ENCODE measurements at regions not wholly inside any gene's neighbourhood (a gene's known extent, or its start where the extent isn't known, plus 50 kb on each side); places are given as distances from the start of the nearest gene placed in this dataset.
A peak's percentile ranks its signal among the peaks of the same experiment; 100 is the strongest.

DNA sequence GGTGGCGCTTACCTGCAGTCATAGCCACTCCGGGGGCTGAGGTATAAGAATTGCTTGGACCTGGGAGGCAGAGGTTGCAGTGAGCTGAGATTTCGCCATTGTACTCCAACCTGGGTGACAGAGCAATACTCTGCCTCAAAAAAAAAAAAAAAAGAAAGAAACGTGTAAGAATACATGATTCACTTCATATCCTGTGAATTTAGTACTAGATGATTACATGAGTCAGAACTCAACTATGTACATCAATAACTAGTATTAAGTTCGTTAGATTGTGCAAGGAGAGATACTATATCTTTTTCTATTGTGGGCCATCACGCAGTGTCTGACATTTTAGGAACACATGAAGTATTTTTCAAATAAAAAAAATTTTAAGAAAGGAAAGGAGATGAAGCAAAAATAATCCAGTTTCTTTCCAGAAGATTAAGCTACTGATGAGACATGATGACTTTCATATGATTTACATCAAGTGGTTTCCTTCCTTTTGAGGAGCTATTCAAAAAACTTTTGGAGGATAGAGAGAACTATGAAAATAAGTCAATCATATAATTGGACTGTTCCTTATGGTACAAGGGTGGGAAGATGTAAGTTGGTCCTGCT lies 64.7 kb upstream of the EXOC1L start:
- Histone ChIP-seq H3K9ac (ENCODE audit: low read length) (no peak overlapping the region), H3K9me3 (ENCODE audit: control insufficient read depth, low read length) (no peaks in the 10 kb centered on the region), H3K27me3 (replicated peaks; ENCODE audit: control insufficient read depth, insufficient read depth, low read length) (peaks cover 3% of the 10 kb centered on the region), H3K4me3 (ENCODE audit: low read length) (no peak overlapping the region), H3K36me3 (ENCODE audit: control insufficient read depth, insufficient read depth, low read length, severe bottlenecking) (no peaks in the 10 kb centered on the region), H3K4me1 (ENCODE audit: control insufficient read depth, insufficient read depth, low read length) (peaks cover 11% of the 10 kb centered on the region)
- peak; percentile 12 for DNase-seq (ENCODE audit: low read depth)

GRCh38 chr4:55756208-55756607 lies 63.4 kb upstream of the EXOC1L start:
- DNase-seq (ENCODE audit: low read depth): no peak
- no peaks in the 10 kb centered on the region for H3K36me3 ChIP-seq (ENCODE audit: control insufficient read depth, insufficient read depth, low read length, severe bottlenecking)
- H3K9me3 ChIP-seq (ENCODE audit: control insufficient read depth, low read length): no peaks in the 10 kb centered on the region
- H3K4me3 ChIP-seq (ENCODE audit: low read length): no peak overlapping the region
- H3K27me3 ChIP-seq (replicated peaks; ENCODE audit: control insufficient read depth, insufficient read depth, low read length): peaks cover 3% of the 10 kb centered on the region
- no peak overlapping the region for H3K9ac ChIP-seq (ENCODE audit: low read length)
- H3K4me1 ChIP-seq (ENCODE audit: control insufficient read depth, insufficient read depth, low read length): peaks cover 11% of the 10 kb centered on the region

- H3K9me3 ChIP-seq (ENCODE audit: control insufficient read depth, low read length): no peaks in the 10 kb centered on the region
- H3K4me1 ChIP-seq (ENCODE audit: control insufficient read depth, insufficient read depth, low read length): peaks cover 11% of the 10 kb centered on the region
- H3K4me3 ChIP-seq (ENCODE audit: low read length): no peak overlapping the region
- no peaks in the 10 kb centered on the region for H3K27me3 ChIP-seq (replicated peaks; ENCODE audit: control insufficient read depth, insufficient read depth, low read length)
- no peaks in the 10 kb centered on the region for H3K36me3 ChIP-seq (ENCODE audit: control insufficient read depth, insufficient read depth, low read length, severe bottlenecking)
- no peak overlapping the region for H3K9ac ChIP-seq (ENCODE audit: low read length)
- no peak for DNase-seq (ENCODE audit: low read depth)
Measured at GRCh38 chr4:55757356-55757952, 62.1 kb upstream of the EXOC1L start.

GRCh38 chr4:55758066-55758465 lies 61.5 kb upstream of the EXOC1L start:
- Histone ChIP-seq H3K4me1 (ENCODE audit: control insufficient read depth, insufficient read depth, low read length) (peaks cover 11% of the 10 kb centered on the region), H3K4me3 (ENCODE audit: low read length) (peak overlapping the region; percentile 14), H3K27me3 (replicated peaks; ENCODE audit: control insufficient read depth, insufficient read depth, low read length) (no peaks in the 10 kb centered on the region), H3K36me3 (ENCODE audit: control insufficient read depth, insufficient read depth, low read length, severe bottlenecking) (no peaks in the 10 kb centered on the region), H3K9me3 (ENCODE audit: control insufficient read depth, low read length) (no peaks in the 10 kb centered on the region), H3K9ac (ENCODE audit: low read length) (no peak overlapping the region)
- no peak for DNase-seq (ENCODE audit: low read depth)

DNA sequence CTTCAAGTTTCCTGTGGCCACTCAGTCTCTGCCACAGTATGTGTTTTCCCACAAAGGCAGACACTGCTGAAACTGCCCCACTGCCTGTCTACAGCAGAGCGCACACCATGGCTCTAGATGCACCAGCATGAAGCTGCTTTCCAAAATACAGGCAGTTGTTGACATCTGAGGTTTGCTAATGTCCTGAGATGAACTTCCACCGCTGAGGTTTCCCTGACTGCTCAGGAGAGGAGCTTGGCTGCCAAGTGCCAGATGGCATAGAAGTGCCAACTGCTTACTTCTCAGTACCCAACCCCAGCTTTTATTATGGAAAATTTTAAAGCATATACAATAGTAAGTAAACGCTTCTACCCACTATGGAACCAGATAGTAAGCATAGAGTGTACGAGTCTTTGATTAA lies 61.0 kb upstream of the EXOC1L start:
- Histone ChIP-seq H3K4me1 (ENCODE audit: control insufficient read depth, insufficient read depth, low read length) (peaks cover 11% of the 10 kb centered on the region), H3K9me3 (ENCODE audit: control insufficient read depth, low read length) (no peaks in the 10 kb centered on the region), H3K36me3 (ENCODE audit: control insufficient read depth, insufficient read depth, low read length, severe bottlenecking) (no peaks in the 10 kb centered on the region), H3K4me3 (ENCODE audit: low read length) (no peak overlapping the region), H3K9ac (ENCODE audit: low read length) (no peak overlapping the region), H3K27me3 (replicated peaks; ENCODE audit: control insufficient read depth, insufficient read depth, low read length) (no peaks in the 10 kb centered on the region)
- no peak for DNase-seq (ENCODE audit: low read depth)

DNA sequence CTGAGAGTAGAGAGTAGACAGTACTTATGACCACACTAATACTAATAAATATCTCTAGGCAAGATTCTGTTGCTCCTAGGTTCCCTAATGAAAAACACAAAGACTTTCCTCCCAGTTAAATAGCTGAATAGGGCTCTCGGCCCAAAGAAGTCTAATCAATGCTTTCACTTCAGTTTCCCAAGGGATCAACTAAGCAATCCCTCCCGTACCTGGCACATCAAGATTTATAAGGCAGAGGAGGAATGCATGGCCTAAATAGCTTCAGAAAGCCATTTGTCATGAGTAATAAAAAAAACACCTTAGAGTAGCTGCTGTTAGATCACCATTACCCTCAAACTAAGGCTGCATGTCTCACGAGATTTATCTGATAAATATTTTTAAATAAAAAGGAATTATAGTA lies 56.8 kb upstream of the EXOC1L start:
- no peak for DNase-seq (ENCODE audit: low read depth)
- H3K4me3 ChIP-seq (ENCODE audit: low read length): no peak overlapping the region

DNA sequence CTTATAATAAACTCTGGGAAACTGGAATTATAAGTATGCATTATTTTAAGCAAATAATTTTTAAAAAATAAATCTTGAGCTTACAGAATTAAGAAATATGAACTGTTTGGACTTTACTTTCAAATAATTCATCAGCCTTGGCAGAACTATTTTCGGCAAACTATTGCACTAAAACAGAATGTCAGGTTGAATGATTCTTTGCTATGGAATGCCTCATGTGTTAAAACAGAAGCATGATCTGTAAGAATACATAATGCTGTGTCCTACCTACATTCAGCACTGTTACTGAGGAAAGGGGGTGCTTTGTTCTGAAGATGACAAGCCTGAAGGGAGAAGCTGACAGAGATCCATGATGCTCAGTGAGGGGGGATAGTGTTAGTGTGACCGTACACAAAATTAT lies 55.6 kb upstream of the EXOC1L start:
- Histone ChIP-seq H3K27me3 (replicated peaks; ENCODE audit: control insufficient read depth, insufficient read depth, low read length) (no peaks in the 10 kb centered on the region), H3K4me3 (ENCODE audit: low read length) (no peak overlapping the region), H3K9ac (ENCODE audit: low read length) (no peak overlapping the region), H3K9me3 (ENCODE audit: control insufficient read depth, low read length) (no peaks in the 10 kb centered on the region), H3K4me1 (ENCODE audit: control insufficient read depth, insufficient read depth, low read length) (peaks cover 13% of the 10 kb centered on the region), H3K36me3 (ENCODE audit: control insufficient read depth, insufficient read depth, low read length, severe bottlenecking) (no peaks in the 10 kb centered on the region)
- DNase-seq (ENCODE audit: low read depth): no peak

More for the DNA sequence above, 56.8 kb upstream of the EXOC1L start:
- Histone ChIP-seq H3K27me3 (replicated peaks; ENCODE audit: control insufficient read depth, insufficient read depth, low read length) (no peaks in the 10 kb centered on the region), H3K4me1 (ENCODE audit: control insufficient read depth, insufficient read depth, low read length) (peaks cover 11% of the 10 kb centered on the region), H3K9ac (ENCODE audit: low read length) (no peak overlapping the region), H3K9me3 (ENCODE audit: control insufficient read depth, low read length) (no peaks in the 10 kb centered on the region), H3K36me3 (ENCODE audit: control insufficient read depth, insufficient read depth, low read length, severe bottlenecking) (no peaks in the 10 kb centered on the region)

DNA sequence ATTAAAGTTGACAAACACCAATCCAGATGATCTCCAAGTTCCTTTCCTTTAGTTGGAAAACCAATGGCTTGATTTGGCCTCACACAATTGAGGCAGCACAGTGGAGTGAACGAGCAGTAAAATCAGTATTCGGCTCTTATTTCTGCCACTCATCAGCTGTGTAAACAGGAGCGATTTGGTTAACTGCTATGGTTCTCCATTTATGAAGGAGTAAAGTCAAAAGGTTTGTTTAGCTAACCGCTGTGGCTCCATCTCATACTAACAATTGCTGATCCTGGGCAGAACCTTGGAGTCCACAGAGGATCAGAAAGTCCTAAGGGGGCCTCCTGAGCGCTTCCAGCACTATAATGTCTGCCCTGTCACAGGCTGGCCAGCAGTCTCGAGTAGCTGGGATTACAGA lies 54.5 kb upstream of the EXOC1L start:
- no peak for DNase-seq (ENCODE audit: low read depth)
- Histone ChIP-seq H3K36me3 (ENCODE audit: control insufficient read depth, insufficient read depth, low read length, severe bottlenecking) (no peaks in the 10 kb centered on the region), H3K4me1 (ENCODE audit: control insufficient read depth, insufficient read depth, low read length) (peaks cover 15% of the 10 kb centered on the region)

DNA sequence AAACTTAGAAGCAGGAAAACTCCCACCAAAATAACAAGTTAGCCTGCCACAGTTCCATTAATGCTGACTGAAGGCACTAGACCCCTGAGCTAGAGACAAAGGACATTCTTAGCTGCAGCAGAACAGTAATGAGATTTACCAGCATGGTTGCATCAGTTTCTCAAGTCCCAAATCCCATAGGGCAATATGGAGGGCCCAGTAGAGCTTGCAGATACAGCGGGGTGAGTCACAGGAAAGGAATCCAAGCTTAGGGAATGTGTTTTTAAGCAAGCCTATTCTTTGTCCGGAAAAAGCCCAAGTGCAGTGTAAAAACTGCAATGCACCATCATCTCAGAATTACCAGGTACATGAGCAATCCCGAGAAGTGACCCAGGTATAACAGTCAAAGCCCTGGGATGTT lies 51.3 kb upstream of the EXOC1L start:
- peak; percentile 78 for DNase-seq (ENCODE audit: low read depth)
- H3K9ac ChIP-seq (ENCODE audit: low read length): peak overlapping the region; percentile 19
- H3K27me3 ChIP-seq (replicated peaks; ENCODE audit: control insufficient read depth, insufficient read depth, low read length): no peaks in the 10 kb centered on the region

More for the DNA sequence above, 54.5 kb upstream of the EXOC1L start:
- H3K27me3 ChIP-seq (replicated peaks; ENCODE audit: control insufficient read depth, insufficient read depth, low read length): no peaks in the 10 kb centered on the region
- no peaks in the 10 kb centered on the region for H3K9me3 ChIP-seq (ENCODE audit: control insufficient read depth, low read length)
- H3K4me3 ChIP-seq (ENCODE audit: low read length): no peak overlapping the region
- no peak overlapping the region for H3K9ac ChIP-seq (ENCODE audit: low read length)

More for the DNA sequence above, 51.3 kb upstream of the EXOC1L start:
- peaks cover 15% of the 10 kb centered on the region for H3K4me1 ChIP-seq (ENCODE audit: control insufficient read depth, insufficient read depth, low read length)
- H3K4me3 ChIP-seq (ENCODE audit: low read length): peak overlapping the region; percentile 31
- no peaks in the 10 kb centered on the region for H3K36me3 ChIP-seq (ENCODE audit: control insufficient read depth, insufficient read depth, low read length, severe bottlenecking)
- no peaks in the 10 kb centered on the region for H3K9me3 ChIP-seq (ENCODE audit: control insufficient read depth, low read length)
